H1 (cell line): ENCODE measurements at regions not wholly inside any gene's neighbourhood (a gene's known extent, or its start where the extent isn't known, plus 50 kb on each side); places are given as distances from the start of the nearest gene placed in this dataset.

Experiments
- ASH2L ChIP-seq: fragments of 200-600, 300-600 bp; sonication (generic); IDR thresholded peaks from one replicate; pipeline ENCODE4 v1.7.1; 2017; ENCODE audit warnings: low read length
- CBX5 ChIP-seq: fragments of 300-800, 300-1000 bp; sonication (generic); IDR thresholded peaks from 2 replicates; pipeline ENCODE4 v1.7.1; 2016; ENCODE audit warnings: antibody characterized with exemption, low read length, low read depth
- CTBP2 ChIP-seq: IDR thresholded peaks from 2 replicates; pipeline ENCODE4 v1.7.0; 2011; ENCODE audit warnings: borderline replicate concordance, mild to moderate bottlenecking, moderate library complexity, mixed read lengths, low read length; ENCODE audit not compliant: insufficient read depth, insufficient read length
- EZH2 ChIP-seq: fragments of 200-600 bp; sonication (generic); IDR thresholded peaks from 2 replicates; pipeline ENCODE4 v1.7.1; 2012; ENCODE audit warnings: low read depth, mild to moderate bottlenecking, moderate library complexity, low read length, inconsistent platforms; ENCODE audit not compliant: severe bottlenecking
- FOSL1 ChIP-seq: IDR thresholded peaks from 2 replicates; pipeline ENCODE4 v1.6.1; 2011; ENCODE audit warnings: mild to moderate bottlenecking, low read depth, low read length, moderate library complexity; ENCODE audit not compliant: insufficient read depth
- RNF2 ChIP-seq: fragments of 200-900, 300-1000 bp; sonication (generic); IDR thresholded peaks from 2 replicates; pipeline ENCODE4 v1.7.1; 2016; ENCODE audit warnings: borderline replicate concordance, low read depth, mild to moderate bottlenecking, antibody characterized with exemption, low read length; ENCODE audit not compliant: poor library complexity, severe bottlenecking; ENCODE audit errors: missing control alignments
- TAF7 ChIP-seq: optimal IDR thresholded peaks from 2 replicates; pipeline ENCODE3; 2011; ENCODE audit warnings: low read depth, mild to moderate bottlenecking, inconsistent platforms, low read length, moderate library complexity, borderline replicate concordance

DNA sequence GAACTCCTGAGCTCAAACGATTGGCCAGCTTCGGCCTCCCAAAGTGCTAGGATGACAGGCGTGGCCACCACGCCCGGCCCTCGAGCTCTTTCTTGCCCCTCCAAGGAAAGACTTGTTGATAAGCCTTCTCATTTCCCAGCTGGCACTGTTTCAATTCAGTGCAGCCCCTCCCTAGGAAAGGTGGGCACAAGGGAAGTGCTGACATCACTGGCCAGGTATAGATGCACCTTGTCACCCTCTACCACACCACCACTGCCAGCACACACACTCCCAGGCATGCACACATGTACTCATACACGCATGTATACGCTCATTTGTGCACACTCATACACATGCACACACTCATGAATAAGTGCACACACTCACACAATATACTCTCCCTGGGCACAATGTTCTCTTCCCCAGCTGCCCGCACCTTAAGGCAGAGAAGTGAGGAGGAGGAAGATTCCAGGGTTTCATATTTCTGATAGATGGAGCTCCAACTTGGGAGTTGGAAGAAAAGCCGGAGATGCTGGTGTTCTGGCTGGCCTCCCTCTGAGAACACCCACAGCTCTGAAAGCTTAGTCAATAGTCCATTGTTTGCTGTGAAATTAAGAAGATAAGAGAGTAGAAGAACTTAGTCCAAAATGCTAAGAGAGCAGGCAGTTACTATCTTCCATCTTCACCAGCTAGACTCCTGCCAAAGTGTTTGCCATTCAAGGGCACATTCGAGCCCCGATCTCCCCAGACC lies 196.7 kb downstream of the FOXO1 start (continued):
- TF ChIP-seq TAF7 (no peak), ASH2L (no peak), CBX5 (no peak), FOSL1 (no peak), EZH2 (no peak), CTBP2 (no peak), RNF2 (no peak)
